NB4 (cell line): ENCODE measurements at regions not wholly inside any gene's neighbourhood (a gene's known extent, or its start where the extent isn't known, plus 50 kb on each side); places are given as distances from the start of the nearest gene placed in this dataset.

Experiments
- CTCF ChIP-seq: IDR thresholded peaks from one replicate; pipeline ENCODE4 v1.5.1; 2012; ENCODE audit warnings: low read depth, low read length
- MYC ChIP-seq: IDR thresholded peaks from 2 replicates; pipeline ENCODE4 v1.6.1; 2011; ENCODE audit warnings: low read depth, low read length
- POLR2A ChIP-seq: IDR thresholded peaks from 2 replicates; pipeline ENCODE4 v1.6.1; 2011; ENCODE audit warnings: mild to moderate bottlenecking; ENCODE audit not compliant: insufficient read length; ENCODE audit errors: extremely low read depth
- TF ChIP-seq, protein P1 (sequence below): IDR thresholded peaks from 2 replicates; pipeline ENCODE4 v1.6.1; 2011; ENCODE audit warnings: low read depth, low read length

DNA sequence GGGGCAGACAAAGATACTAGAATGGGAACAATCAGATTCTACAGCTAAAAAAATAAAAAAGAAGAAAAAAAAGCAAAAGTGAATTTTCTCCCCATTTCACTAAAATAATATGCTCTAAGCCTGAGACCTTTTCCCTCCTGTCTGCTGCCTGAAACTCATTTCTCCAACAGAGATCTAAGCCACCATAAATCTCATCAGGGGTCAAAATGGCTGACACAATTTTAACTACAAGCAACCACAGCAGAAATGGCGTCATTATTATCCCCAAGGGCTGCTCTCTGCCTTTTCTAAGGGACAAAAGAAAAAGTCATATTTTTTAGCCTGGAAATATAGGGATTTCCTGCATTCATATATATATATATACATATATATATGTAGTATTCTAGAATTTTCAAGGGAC lies 183.7 kb upstream of the CAMK1G start:
- TF ChIP-seq POLR2A (no peak), CTCF (no peak), MYC (no peak)
- TF ChIP-seq, protein P1, sequence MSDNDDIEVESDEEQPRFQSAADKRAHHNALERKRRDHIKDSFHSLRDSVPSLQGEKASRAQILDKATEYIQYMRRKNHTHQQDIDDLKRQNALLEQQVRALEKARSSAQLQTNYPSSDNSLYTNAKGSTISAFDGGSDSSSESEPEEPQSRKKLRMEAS = no peak
